Loucy (cell line): ENCODE measurements at regions not wholly inside any gene's neighbourhood (a gene's known extent, or its start where the extent isn't known, plus 50 kb on each side); places are given as distances from the start of the nearest gene placed in this dataset.
"Not testable (repeated sequence)": the region's sequence is repeated elsewhere in the genome, so short reads cannot be mapped to it uniquely, and the experiment has no call there.

Experiments used
- H2AFZ ChIP-seq: fragments of 200-600 bp; sonication (generic); 2 replicates; pipeline ENCODE4 v1.6.0; 2016; ENCODE audit warnings: antibody characterized with exemption, mild to moderate bottlenecking, low read length, moderate library complexity
- H3F3A ChIP-seq: fragments of 200-600 bp; 2 replicates; pipeline ENCODE4 v1.6.0; 2016; ENCODE audit warnings: antibody characterized with exemption, low read depth, mild to moderate bottlenecking
- H3K27me3 ChIP-seq: fragments of 200-600 bp; sonication (generic); 2 replicates; pipeline ENCODE4 v1.6.1; 2014; ENCODE audit warnings: low read length, mild to moderate bottlenecking; ENCODE audit not compliant: insufficient read depth, poor library complexity, severe bottlenecking
- H3K36me3 ChIP-seq: fragments of 200-600 bp; sonication (generic); 2 replicates; pipeline ENCODE4 v1.6.1; 2016; ENCODE audit warnings: low read length; ENCODE audit not compliant: insufficient read depth
- H3K4me1 ChIP-seq: fragments of 200-600 bp; sonication (generic); 2 replicates; pipeline ENCODE4 v1.5.1; 2014; ENCODE audit warnings: low read length, mild to moderate bottlenecking; ENCODE audit not compliant: insufficient read depth, poor library complexity, severe bottlenecking
- H3K4me2 ChIP-seq: fragments of 200-600 bp; sonication (generic); 2 replicates; pipeline ENCODE4 v1.6.0; 2014; ENCODE audit warnings: antibody characterized with exemption, low read length, low read depth, mild to moderate bottlenecking; ENCODE audit not compliant: poor library complexity, severe bottlenecking
- H3K4me3 ChIP-seq: fragments of 200-600 bp; sonication (generic); 2 replicates; pipeline ENCODE4 v1.5.1; 2014; ENCODE audit warnings: low read length, mild to moderate bottlenecking, mixed read lengths; ENCODE audit not compliant: poor library complexity, severe bottlenecking
- H3K79me2 ChIP-seq: fragments of 200-600 bp; sonication (generic); 2 replicates; pipeline ENCODE4 v1.6.1; 2014; ENCODE audit warnings: low read length; ENCODE audit not compliant: insufficient read depth
- H3K9ac ChIP-seq: fragments of 200-600 bp; sonication (generic); 2 replicates; pipeline ENCODE4 v1.6.0; 2014; ENCODE audit warnings: mild to moderate bottlenecking, low read depth, low read length, moderate library complexity; ENCODE audit not compliant: poor library complexity, severe bottlenecking
- H3K9me2 ChIP-seq: fragments of 200-600 bp; sonication (generic); replicated peaks from 2 replicates; pipeline ENCODE4 v1.6.1; 2016; ENCODE audit warnings: low read depth, low read length, mixed read lengths
- H3K9me3 ChIP-seq: fragments of 200-600 bp; sonication (generic); 2 replicates; pipeline ENCODE4 v1.6.1; 2014; ENCODE audit warnings: mild to moderate bottlenecking, antibody characterized with exemption, low read length, low read depth; ENCODE audit not compliant: insufficient read depth
- H4K20me1 ChIP-seq: fragments of 200-600 bp; sonication (generic); 2 replicates; pipeline ENCODE4 v1.6.0; 2014; ENCODE audit warnings: antibody characterized with exemption, low read length, mild to moderate bottlenecking; ENCODE audit not compliant: insufficient read depth, poor library complexity, severe bottlenecking
- CTCF ChIP-seq: fragments of 200-600 bp; sonication (generic); conservative IDR thresholded peaks from 2 replicates; pipeline ENCODE4 v1.5.1; 2014; ENCODE audit warnings: mild to moderate bottlenecking, antibody characterized with exemption, low read length
- EZH2phosphoT487 ChIP-seq: fragments of 200-600 bp; IDR thresholded peaks from 2 replicates; pipeline ENCODE4 v1.6.1; 2018; ENCODE audit warnings: antibody characterized with exemption, mild to moderate bottlenecking, moderate library complexity, borderline replicate concordance

DNA sequence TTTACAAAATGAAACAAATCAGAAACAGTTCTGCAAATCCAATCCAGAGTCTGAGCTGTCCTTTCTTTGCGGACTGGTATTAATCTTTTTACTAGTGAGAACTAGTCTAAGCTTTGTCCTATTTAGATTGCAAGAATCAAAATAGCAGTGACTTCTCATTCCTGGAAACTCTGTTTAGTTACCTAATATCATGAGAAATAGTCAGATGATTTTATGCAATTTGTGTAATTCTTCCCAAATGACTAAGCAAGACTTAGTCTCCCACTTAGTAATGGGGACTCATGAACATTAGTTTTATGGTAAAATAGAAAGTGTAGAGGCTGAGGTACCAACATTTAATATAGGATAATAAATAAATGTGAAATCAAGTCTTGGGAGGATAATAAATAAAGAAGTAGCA lies 341.3 kb downstream of the DNAJB9 start:
- TF ChIP-seq EZH2phosphoT487 (no peak), CTCF (no peak)
- Histone ChIP-seq H3K4me2 (no peak overlapping the region), H2AFZ (no peak overlapping the region), H3K9ac (no peak overlapping the region), H3K27me3 (no peaks in the 10 kb centered on the region), H3K36me3 (no peaks in the 10 kb centered on the region), H3K79me2 (no peaks in the 10 kb centered on the region), H3K9me2 (no peaks in the 10 kb centered on the region), H3K9me3 (no peaks in the 10 kb centered on the region), H3F3A (no peaks in the 10 kb centered on the region), H3K4me1 (no peaks in the 10 kb centered on the region), H3K4me3 (no peak overlapping the region), H4K20me1 (no peaks in the 10 kb centered on the region)

GRCh38 chr7:108920490-108920889 lies 350.8 kb downstream of the DNAJB9 start:
- Histone ChIP-seq H3K4me3 (no peak overlapping the region), H3K9me3 (no peaks in the 10 kb centered on the region), H3K36me3 (no peaks in the 10 kb centered on the region), H3K9ac (no peak overlapping the region), H3F3A (no peaks in the 10 kb centered on the region), H2AFZ (no peak overlapping the region), H3K9me2 (no peaks in the 10 kb centered on the region), H3K27me3 (no peaks in the 10 kb centered on the region), H4K20me1 (no peaks in the 10 kb centered on the region), H3K79me2 (no peaks in the 10 kb centered on the region), H3K4me2 (no peak overlapping the region), H3K4me1 (no peaks in the 10 kb centered on the region)
- TF ChIP-seq EZH2phosphoT487: no peak
- TF ChIP-seq CTCF: no peak

GRCh38 chr7:108943048-108943447 lies 373.4 kb downstream of the DNAJB9 start:
- not testable (repeated sequence) for H3K4me2 ChIP-seq, H3K9ac ChIP-seq, H3F3A ChIP-seq, H2AFZ ChIP-seq, H3K36me3 ChIP-seq, H4K20me1 ChIP-seq, H3K27me3 ChIP-seq, H3K4me1 ChIP-seq, H3K9me2 ChIP-seq, H3K4me3 ChIP-seq, H3K79me2 ChIP-seq, H3K9me3 ChIP-seq

DNA sequence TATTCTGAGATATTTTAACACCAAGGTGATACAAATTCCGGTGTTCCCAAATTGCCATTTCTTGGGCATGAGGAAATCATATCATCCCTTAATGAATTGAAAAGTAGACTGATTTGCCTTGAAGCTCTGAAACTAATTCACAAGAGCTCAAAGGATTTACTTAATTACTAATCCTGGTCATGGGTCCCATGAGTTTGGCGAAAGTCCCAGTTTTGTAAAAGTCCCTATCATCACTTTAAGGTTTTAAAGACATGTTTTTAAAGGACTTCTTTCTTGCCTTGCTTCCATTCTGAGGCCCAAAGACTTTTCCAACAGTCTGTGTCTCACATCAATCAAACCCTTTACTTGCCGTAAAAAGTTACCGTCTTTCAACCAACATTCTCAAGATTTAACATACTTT lies 377.9 kb downstream of the DNAJB9 start:
- Histone ChIP-seq H3K27me3 (no peaks in the 10 kb centered on the region), H3K4me2 (no peak overlapping the region), H4K20me1 (no peaks in the 10 kb centered on the region), H3K9me3 (no peaks in the 10 kb centered on the region), H3K4me1 (no peaks in the 10 kb centered on the region), H3K9ac (no peak overlapping the region), H2AFZ (no peak overlapping the region), H3K9me2 (no peaks in the 10 kb centered on the region), H3F3A (no peaks in the 10 kb centered on the region), H3K36me3 (no peaks in the 10 kb centered on the region), H3K4me3 (no peak overlapping the region), H3K79me2 (no peaks in the 10 kb centered on the region)
- TF ChIP-seq EZH2phosphoT487 (no peak), CTCF (no peak)
